HG02938 (cell line): ENCODE measurements at regions not wholly inside any gene's neighbourhood (a gene's known extent, or its start where the extent isn't known, plus 50 kb on each side); places are given as distances from the start of the nearest gene placed in this dataset.
A peak's percentile ranks its signal among the peaks of the same experiment; 100 is the strongest.

Experiments used
- ATAC-seq: cut with Tn5 transposase; IDR thresholded peaks from one replicate; pipeline ENCODE4 v1.9.1; 2021; ENCODE audit warnings: mild to moderate bottlenecking, moderate library complexity; ENCODE audit not compliant: unreplicated experiment

GRCh38 chr3:59267021-59267420, 217.2 kb upstream of the CFAP20DC start:
- ATAC-seq: no peak

GRCh38 chr3:59266551-59266950, 216.7 kb upstream of the CFAP20DC start:
- no peak for ATAC-seq

GRCh38 chr3:59265566-59265965, 215.7 kb upstream of the CFAP20DC start:
- no peak for ATAC-seq

GRCh38 chr3:59264366-59264765, 214.5 kb upstream of the CFAP20DC start:
- no peak for ATAC-seq

GRCh38 chr3:59263152-59263551, 213.3 kb upstream of the CFAP20DC start:
- ATAC-seq: no peak

GRCh38 chr3:59262076-59262498, 212.3 kb upstream of the CFAP20DC start:
- ATAC-seq: peak; percentile 92

GRCh38 chr3:59261009-59261408, 211.2 kb upstream of the CFAP20DC start:
- ATAC-seq: no peak

GRCh38 chr3:59258550-59259260, 208.9 kb upstream of the CFAP20DC start:
- no peak for ATAC-seq

GRCh38 chr3:59257506-59257905, 207.7 kb upstream of the CFAP20DC start:
- ATAC-seq: no peak

- ATAC-seq: no peak
These were observed 206.4 kb upstream of the CFAP20DC start for GRCh38 chr3:59256230-59256629.

GRCh38 chr3:59254976-59255375, 205.2 kb upstream of the CFAP20DC start:
- no peak for ATAC-seq

- ATAC-seq: no peak
These were observed 204.6 kb upstream of the CFAP20DC start for GRCh38 chr3:59254433-59254832.

GRCh38 chr3:59253523-59253922, 203.7 kb upstream of the CFAP20DC start:
- no peak for ATAC-seq

- no peak for ATAC-seq
These were observed 202.0 kb upstream of the CFAP20DC start for GRCh38 chr3:59251869-59252268.

- ATAC-seq: no peak
These were observed 200.8 kb upstream of the CFAP20DC start for GRCh38 chr3:59250600-59250999.

GRCh38 chr3:59249698-59250361, 200.0 kb upstream of the CFAP20DC start:
- ATAC-seq: no peak

- no peak for ATAC-seq
These were observed 199.2 kb upstream of the CFAP20DC start for GRCh38 chr3:59249004-59249403.

- peak; percentile 79 for ATAC-seq
These were observed 197.6 kb upstream of the CFAP20DC start for GRCh38 chr3:59247402-59247841.

GRCh38 chr3:59246719-59247401, 197.0 kb upstream of the CFAP20DC start:
- ATAC-seq: peak; percentile 60

GRCh38 chr3:59245859-59246501, 196.2 kb upstream of the CFAP20DC start:
- no peak for ATAC-seq

GRCh38 chr3:59245300-59245858, 195.6 kb upstream of the CFAP20DC start:
- ATAC-seq: no peak
